ENCODE measurements at regions not wholly inside any gene's neighbourhood (a gene's known extent, or its start where the extent isn't known, plus 50 kb on each side); places are given as distances from the start of the nearest gene placed in this dataset.
"Not testable (repeated sequence)": the region's sequence is repeated elsewhere in the genome, so short reads cannot be mapped to it uniquely, and the experiment has no call there.

- DNase-seq (ENCODE audit: low read depth in 2 of 2): no peak
These were observed 185.5 kb downstream of the OLFM1 start for GRCh38 chr9:135273008-135273407.

GRCh38 chr9:135275163-135275562 lies 187.7 kb downstream of the OLFM1 start:
- DNase-seq (ENCODE audit: low read depth in 2 of 2): no peak

GRCh38 chr9:135275571-135276289 lies 188.3 kb downstream of the OLFM1 start:
- DNase-seq (ENCODE audit: low read depth in 2 of 2): no peak

- no peak for DNase-seq (ENCODE audit: low read depth in 2 of 2)
These were observed 190.0 kb downstream of the OLFM1 start for GRCh38 chr9:135277219-135278201.

GRCh38 chr9:135278586-135278985 lies 191.1 kb downstream of the OLFM1 start:
- DNase-seq (ENCODE audit: low read depth in 2 of 2): no peak

- DNase-seq (ENCODE audit: low read depth in 2 of 2): no peak
These were observed 191.9 kb downstream of the OLFM1 start for GRCh38 chr9:135279385-135279784.

- no peak for DNase-seq (ENCODE audit: low read depth in 2 of 2)
These were observed 192.4 kb downstream of the OLFM1 start for GRCh38 chr9:135279834-135280393.

- no peak for DNase-seq (ENCODE audit: low read depth in 2 of 2)
These were observed 193.2 kb downstream of the OLFM1 start for GRCh38 chr9:135280666-135281065.

GRCh38 chr9:135281151-135281550 lies 193.7 kb downstream of the OLFM1 start:
- no peak for DNase-seq (ENCODE audit: low read depth in 2 of 2)

GRCh38 chr9:135281791-135282737 lies 194.6 kb downstream of the OLFM1 start:
- DNase-seq (ENCODE audit: low read depth in 2 of 2): no peak

GRCh38 chr9:135282808-135283207 lies 195.3 kb downstream of the OLFM1 start:
- DNase-seq (ENCODE audit: low read depth in 2 of 2): no peak

- no peak for DNase-seq (ENCODE audit: low read depth in 2 of 2)
These were observed 195.9 kb upstream of the PPP1R26 start for GRCh38 chr9:135283671-135284070.

- DNase-seq (ENCODE audit: low read depth in 2 of 2): no peak
These were observed 195.0 kb upstream of the PPP1R26 start for GRCh38 chr9:135284386-135285134.

- not testable (repeated sequence) for DNase-seq (ENCODE audit: low read depth in 2 of 2)
These were observed 193.2 kb upstream of the PPP1R26 start for GRCh38 chr9:135286187-135286925.

GRCh38 chr9:135286961-135287360 lies 192.6 kb upstream of the PPP1R26 start:
- DNase-seq (ENCODE audit: low read depth in 2 of 2): no peak

- no peak for DNase-seq (ENCODE audit: low read depth in 2 of 2)
These were observed 192.0 kb upstream of the PPP1R26 start for GRCh38 chr9:135287627-135288026.

GRCh38 chr9:135288054-135288453 lies 191.5 kb upstream of the PPP1R26 start:
- DNase-seq (ENCODE audit: low read depth in 2 of 2): no peak

GRCh38 chr9:135289081-135289491 lies 190.5 kb upstream of the PPP1R26 start:
- no peak for DNase-seq (ENCODE audit: low read depth in 2 of 2)

GRCh38 chr9:135290086-135290485 lies 189.5 kb upstream of the PPP1R26 start:
- no peak for DNase-seq (ENCODE audit: low read depth in 2 of 2)

- DNase-seq (ENCODE audit: low read depth in 2 of 2): no peak
These were observed 189.0 kb upstream of the PPP1R26 start for GRCh38 chr9:135290566-135290965.

Measured in activated CD8-positive, alpha-beta memory T cell treated with anti-CD3 and anti-CD28 coated beads for 4 hours (primary cell).